ENCODE measurements at regions not wholly inside any gene's neighbourhood (a gene's known extent, or its start where the extent isn't known, plus 50 kb on each side); places are given as distances from the start of the nearest gene placed in this dataset.

- Mint-ChIP-seq H3K9me3 (no peaks in the 10 kb centered on the region), H3K27ac (ENCODE audit: unreplicated experiment) (no peak overlapping the region), H3K4me3 (no peak overlapping the region)
Measured at GRCh38 chr16:54677308-54677950, 253.2 kb upstream of the IRX5 start.

GRCh38 chr16:54673313-54673712 lies 257.4 kb upstream of the IRX5 start:
- peaks cover 11% of the 10 kb centered on the region for H3K9me3 Mint-ChIP-seq

More at GRCh38 chr16:54677308-54677950, 253.2 kb upstream of the IRX5 start:
- Mint-ChIP-seq H3K36me3 (ENCODE audit: low read depth) (no peaks in the 10 kb centered on the region), H3K4me1 (peaks cover under 1% of the 10 kb centered on the region), H3K27me3 (ENCODE audit: low read depth) (peaks cover 23% of the 10 kb centered on the region)
- TF ChIP-seq CTCF (conservative IDR thresholded peaks at IDR 0.05) = no peak
- no peak for DNase-seq (ENCODE audit: low read depth, low spot score)

GRCh38 chr16:54672500-54672899 lies 258.2 kb upstream of the IRX5 start:
- H3K27ac Mint-ChIP-seq (ENCODE audit: unreplicated experiment) = no peak overlapping the region

More at GRCh38 chr16:54673313-54673712, 257.4 kb upstream of the IRX5 start:
- H3K27me3 Mint-ChIP-seq (ENCODE audit: low read depth) = peaks cover 39% of the 10 kb centered on the region
- H3K4me3 Mint-ChIP-seq = no peak overlapping the region
- H3K4me1 Mint-ChIP-seq = peaks cover 4% of the 10 kb centered on the region
- no peak for TF ChIP-seq CTCF (conservative IDR thresholded peaks at IDR 0.05)
- peaks cover 3% of the 10 kb centered on the region for H3K36me3 Mint-ChIP-seq (ENCODE audit: low read depth)
- no peak overlapping the region for H3K27ac Mint-ChIP-seq (ENCODE audit: unreplicated experiment)
- no peak for DNase-seq (ENCODE audit: low read depth, low spot score)

GRCh38 chr16:54657709-54658102 lies 273.0 kb upstream of the IRX5 start:
- no peak for TF ChIP-seq CTCF (conservative IDR thresholded peaks at IDR 0.05)
- H3K27me3 Mint-ChIP-seq (ENCODE audit: low read depth) = peaks cover 86% of the 10 kb centered on the region
- H3K4me1 Mint-ChIP-seq = peaks cover 33% of the 10 kb centered on the region
- no peak overlapping the region for H3K4me3 Mint-ChIP-seq
- no peaks in the 10 kb centered on the region for H3K9me3 Mint-ChIP-seq
- peaks cover under 1% of the 10 kb centered on the region for H3K36me3 Mint-ChIP-seq (ENCODE audit: low read depth)
- H3K27ac Mint-ChIP-seq (ENCODE audit: unreplicated experiment) = no peak overlapping the region
- no peak for DNase-seq (ENCODE audit: low read depth, low spot score)

More at GRCh38 chr16:54672500-54672899, 258.2 kb upstream of the IRX5 start:
- Mint-ChIP-seq H3K4me3 (no peak overlapping the region), H3K36me3 (ENCODE audit: low read depth) (peaks cover 3% of the 10 kb centered on the region), H3K4me1 (peaks cover 4% of the 10 kb centered on the region), H3K9me3 (peaks cover 16% of the 10 kb centered on the region), H3K27me3 (ENCODE audit: low read depth) (peaks cover 40% of the 10 kb centered on the region)
- TF ChIP-seq CTCF (conservative IDR thresholded peaks at IDR 0.05) = no peak
- DNase-seq (ENCODE audit: low read depth, low spot score) = no peak

- DNase-seq (ENCODE audit: low read depth, low spot score) = no peak
- H3K27ac Mint-ChIP-seq (ENCODE audit: unreplicated experiment) = no peak overlapping the region
- TF ChIP-seq CTCF (conservative IDR thresholded peaks at IDR 0.05) = no peak
- peaks cover 86% of the 10 kb centered on the region for H3K27me3 Mint-ChIP-seq (ENCODE audit: low read depth)
- H3K4me1 Mint-ChIP-seq = peaks cover 37% of the 10 kb centered on the region
- H3K4me3 Mint-ChIP-seq = no peak overlapping the region
- no peaks in the 10 kb centered on the region for H3K36me3 Mint-ChIP-seq (ENCODE audit: low read depth)
- H3K9me3 Mint-ChIP-seq = no peaks in the 10 kb centered on the region
Measured at GRCh38 chr16:54657058-54657708, 273.5 kb upstream of the IRX5 start.

Measured in neural crest cell (in vitro differentiated cells).